ENCODE measurements at regions not wholly inside any gene's neighbourhood (a gene's known extent, or its start where the extent isn't known, plus 50 kb on each side); places are given as distances from the start of the nearest gene placed in this dataset.

GRCh38 chr4:128347930-128348660 lies 60.5 kb upstream of the PGRMC2 start:
- no peak for DNase-seq (ENCODE audit: low spot score)
- TF ChIP-seq, protein P1, sequence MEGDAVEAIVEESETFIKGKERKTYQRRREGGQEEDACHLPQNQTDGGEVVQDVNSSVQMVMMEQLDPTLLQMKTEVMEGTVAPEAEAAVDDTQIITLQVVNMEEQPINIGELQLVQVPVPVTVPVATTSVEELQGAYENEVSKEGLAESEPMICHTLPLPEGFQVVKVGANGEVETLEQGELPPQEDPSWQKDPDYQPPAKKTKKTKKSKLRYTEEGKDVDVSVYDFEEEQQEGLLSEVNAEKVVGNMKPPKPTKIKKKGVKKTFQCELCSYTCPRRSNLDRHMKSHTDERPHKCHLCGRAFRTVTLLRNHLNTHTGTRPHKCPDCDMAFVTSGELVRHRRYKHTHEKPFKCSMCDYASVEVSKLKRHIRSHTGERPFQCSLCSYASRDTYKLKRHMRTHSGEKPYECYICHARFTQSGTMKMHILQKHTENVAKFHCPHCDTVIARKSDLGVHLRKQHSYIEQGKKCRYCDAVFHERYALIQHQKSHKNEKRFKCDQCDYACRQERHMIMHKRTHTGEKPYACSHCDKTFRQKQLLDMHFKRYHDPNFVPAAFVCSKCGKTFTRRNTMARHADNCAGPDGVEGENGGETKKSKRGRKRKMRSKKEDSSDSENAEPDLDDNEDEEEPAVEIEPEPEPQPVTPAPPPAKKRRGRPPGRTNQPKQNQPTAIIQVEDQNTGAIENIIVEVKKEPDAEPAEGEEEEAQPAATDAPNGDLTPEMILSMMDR (IDR thresholded peaks at IDR 0.05) = no peak
- peak; percentile 57 for ATAC-seq (ENCODE audit: low FRiP score)

GRCh38 chr4:128347175-128347868 lies 59.7 kb upstream of the PGRMC2 start:
- TF ChIP-seq, protein P1 (IDR thresholded peaks at IDR 0.05) = no peak
- DNase-seq (ENCODE audit: low spot score) = no peak
- ATAC-seq (ENCODE audit: low FRiP score) = peak; percentile 65

DNA sequence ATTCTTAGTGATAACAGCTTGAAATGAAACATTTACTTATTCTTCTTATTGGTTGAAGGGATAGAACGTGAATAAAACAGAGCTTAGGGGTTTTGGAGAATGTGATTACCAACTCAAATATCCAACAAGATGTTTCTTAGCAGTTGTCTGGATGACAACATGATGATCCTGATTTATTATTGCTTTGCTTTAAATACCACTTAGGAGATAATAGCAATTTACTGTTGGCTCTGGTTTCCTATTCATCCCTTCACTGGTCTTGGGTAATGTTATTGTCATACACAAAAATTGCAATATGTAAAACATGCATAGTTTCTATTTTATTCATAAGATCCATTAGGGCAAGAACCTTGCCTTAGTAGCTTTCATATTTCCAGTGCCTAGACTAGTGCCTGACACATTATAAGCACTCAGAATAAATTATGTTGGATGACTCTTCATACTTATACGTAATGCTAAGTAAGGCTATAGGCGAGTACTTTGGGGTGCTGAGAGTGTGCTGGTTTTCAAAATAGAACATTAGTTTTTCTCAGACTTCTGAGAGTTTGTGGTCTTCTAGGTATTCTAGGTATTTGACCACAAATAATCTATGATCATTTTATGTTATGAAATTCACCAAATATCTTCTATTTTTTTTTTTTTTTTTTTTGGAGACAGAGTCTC lies 58.6 kb upstream of the PGRMC2 start:
- TF ChIP-seq, protein P1 (IDR thresholded peaks at IDR 0.05) = no peak
- ATAC-seq (ENCODE audit: low FRiP score) = no peak
- no peak for DNase-seq (ENCODE audit: low spot score)

DNA sequence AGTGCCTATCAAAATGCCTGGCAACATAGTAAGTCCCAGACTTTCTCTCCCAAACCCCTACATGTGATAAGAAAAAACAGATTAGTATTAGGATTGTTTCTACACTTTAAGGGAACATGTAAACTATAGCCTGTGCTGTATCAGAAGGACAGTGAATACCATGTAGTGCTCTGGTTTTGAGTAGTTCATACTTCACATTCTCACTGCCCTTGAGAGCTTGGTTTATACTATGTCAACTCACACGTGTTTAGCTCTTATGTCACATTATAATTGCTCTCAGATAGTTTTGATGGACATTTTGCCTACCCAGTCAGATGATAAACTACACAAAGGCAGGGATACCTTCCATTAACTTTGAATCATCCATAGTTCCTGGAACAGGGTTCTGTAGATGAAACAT lies 58.0 kb upstream of the PGRMC2 start:
- no peak for ATAC-seq (ENCODE audit: low FRiP score)
- TF ChIP-seq, protein P1 (IDR thresholded peaks at IDR 0.05) = no peak
- no peak for DNase-seq (ENCODE audit: low spot score)

DNA sequence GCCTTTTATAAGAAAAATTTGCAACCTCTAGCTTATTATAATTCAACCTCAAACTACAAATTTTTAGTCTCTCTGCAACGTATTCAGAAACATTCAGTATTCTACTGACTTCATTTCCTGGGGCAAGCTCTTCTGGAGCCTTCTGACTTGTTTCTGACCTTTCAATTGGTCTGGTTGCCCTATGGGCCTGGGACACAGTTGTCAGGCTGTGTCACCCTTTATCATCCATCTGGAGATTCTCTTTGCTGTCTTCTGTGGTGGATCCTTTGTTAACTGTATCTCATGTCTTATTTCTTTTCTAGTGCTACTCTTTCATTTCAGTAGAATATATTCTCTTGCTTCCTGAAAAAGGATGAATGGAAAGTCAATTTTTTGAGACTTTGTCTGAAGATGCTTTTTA lies 55.1 kb upstream of the PGRMC2 start:
- DNase-seq (ENCODE audit: low spot score) (no peak), ATAC-seq (ENCODE audit: low FRiP score) (no peak)
- TF ChIP-seq, protein P1 (IDR thresholded peaks at IDR 0.05) = no peak

DNA sequence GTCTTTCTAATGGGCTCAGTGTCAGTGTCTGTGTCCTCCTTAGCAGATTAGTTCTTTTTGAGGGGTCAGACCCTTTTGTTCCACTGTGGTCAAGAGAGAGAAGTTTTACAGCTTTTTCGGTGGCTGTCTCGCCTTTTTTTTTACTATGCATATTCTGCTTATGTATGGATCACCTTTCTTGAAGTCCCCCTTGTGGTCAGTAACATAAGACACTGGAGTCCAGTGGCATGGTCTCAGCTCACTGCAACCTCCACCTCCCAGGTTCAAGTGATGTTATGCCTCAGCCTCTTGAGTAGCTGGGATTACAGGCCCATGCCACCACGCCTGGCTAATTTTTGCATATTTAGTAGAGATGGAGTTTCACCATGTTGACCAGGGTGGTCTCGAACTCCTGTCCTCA lies 54.0 kb upstream of the PGRMC2 start:
- no peak for DNase-seq (ENCODE audit: low spot score)
- TF ChIP-seq, protein P1 (IDR thresholded peaks at IDR 0.05) = no peak
- ATAC-seq (ENCODE audit: low FRiP score) = no peak

Data from omental fat pad (tissue), 3 donors.